ENCODE measurements at regions not wholly inside any gene's neighbourhood (a gene's known extent, or its start where the extent isn't known, plus 50 kb on each side); places are given as distances from the start of the nearest gene placed in this dataset.

DNA sequence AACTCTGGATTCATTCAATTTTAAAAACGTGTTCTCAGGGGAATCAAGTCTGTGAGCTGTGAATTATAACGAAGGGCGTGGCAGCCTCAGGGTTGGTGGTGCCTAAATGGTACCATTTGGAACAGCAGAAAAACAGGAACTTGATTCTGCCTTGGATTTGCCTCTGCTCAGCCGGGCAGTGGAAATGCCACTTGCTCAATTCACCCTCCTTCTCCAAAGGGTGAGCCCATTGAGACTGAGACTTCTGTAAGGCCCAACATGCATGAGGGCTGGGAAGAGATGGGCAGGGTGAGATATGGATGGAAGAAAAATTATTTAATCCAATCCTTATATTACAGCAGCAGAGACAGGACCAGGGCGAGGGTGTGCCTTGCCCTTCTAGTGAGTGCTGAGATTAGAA is 107.1 kb upstream of the HABP2 start:
- no peaks in the 10 kb centered on the region for H3K36me3 ChIP-seq (ENCODE audit: insufficient read depth, low read length)
- no peaks in the 10 kb centered on the region for H3F3A ChIP-seq (ENCODE audit: insufficient read depth, low read length, poor library complexity, severe bottlenecking)
- H3K9ac ChIP-seq (ENCODE audit: low read length), result no peak overlapping the region
- H3K79me2 ChIP-seq (replicated peaks; ENCODE audit: insufficient read depth, low read length), result no peaks in the 10 kb centered on the region
- H3K4me3 ChIP-seq (ENCODE audit: low read length), result no peak overlapping the region
- H3K9me3 ChIP-seq (ENCODE audit: low read length), result no peaks in the 10 kb centered on the region
- no peak for TF ChIP-seq MXI1 (conservative IDR thresholded peaks at IDR 0.05; ENCODE audit: poor library complexity, severe bottlenecking)
- no peak for TF ChIP-seq EZH2 (IDR thresholded peaks at IDR 0.05; ENCODE audit: borderline replicate concordance, insufficient read depth, low read length, poor library complexity, severe bottlenecking)
- TF ChIP-seq, protein P1, sequence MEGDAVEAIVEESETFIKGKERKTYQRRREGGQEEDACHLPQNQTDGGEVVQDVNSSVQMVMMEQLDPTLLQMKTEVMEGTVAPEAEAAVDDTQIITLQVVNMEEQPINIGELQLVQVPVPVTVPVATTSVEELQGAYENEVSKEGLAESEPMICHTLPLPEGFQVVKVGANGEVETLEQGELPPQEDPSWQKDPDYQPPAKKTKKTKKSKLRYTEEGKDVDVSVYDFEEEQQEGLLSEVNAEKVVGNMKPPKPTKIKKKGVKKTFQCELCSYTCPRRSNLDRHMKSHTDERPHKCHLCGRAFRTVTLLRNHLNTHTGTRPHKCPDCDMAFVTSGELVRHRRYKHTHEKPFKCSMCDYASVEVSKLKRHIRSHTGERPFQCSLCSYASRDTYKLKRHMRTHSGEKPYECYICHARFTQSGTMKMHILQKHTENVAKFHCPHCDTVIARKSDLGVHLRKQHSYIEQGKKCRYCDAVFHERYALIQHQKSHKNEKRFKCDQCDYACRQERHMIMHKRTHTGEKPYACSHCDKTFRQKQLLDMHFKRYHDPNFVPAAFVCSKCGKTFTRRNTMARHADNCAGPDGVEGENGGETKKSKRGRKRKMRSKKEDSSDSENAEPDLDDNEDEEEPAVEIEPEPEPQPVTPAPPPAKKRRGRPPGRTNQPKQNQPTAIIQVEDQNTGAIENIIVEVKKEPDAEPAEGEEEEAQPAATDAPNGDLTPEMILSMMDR (IDR thresholded peaks at IDR 0.05; ENCODE audit: poor library complexity, severe bottlenecking), result no peak
- TF ChIP-seq, protein P2, sequence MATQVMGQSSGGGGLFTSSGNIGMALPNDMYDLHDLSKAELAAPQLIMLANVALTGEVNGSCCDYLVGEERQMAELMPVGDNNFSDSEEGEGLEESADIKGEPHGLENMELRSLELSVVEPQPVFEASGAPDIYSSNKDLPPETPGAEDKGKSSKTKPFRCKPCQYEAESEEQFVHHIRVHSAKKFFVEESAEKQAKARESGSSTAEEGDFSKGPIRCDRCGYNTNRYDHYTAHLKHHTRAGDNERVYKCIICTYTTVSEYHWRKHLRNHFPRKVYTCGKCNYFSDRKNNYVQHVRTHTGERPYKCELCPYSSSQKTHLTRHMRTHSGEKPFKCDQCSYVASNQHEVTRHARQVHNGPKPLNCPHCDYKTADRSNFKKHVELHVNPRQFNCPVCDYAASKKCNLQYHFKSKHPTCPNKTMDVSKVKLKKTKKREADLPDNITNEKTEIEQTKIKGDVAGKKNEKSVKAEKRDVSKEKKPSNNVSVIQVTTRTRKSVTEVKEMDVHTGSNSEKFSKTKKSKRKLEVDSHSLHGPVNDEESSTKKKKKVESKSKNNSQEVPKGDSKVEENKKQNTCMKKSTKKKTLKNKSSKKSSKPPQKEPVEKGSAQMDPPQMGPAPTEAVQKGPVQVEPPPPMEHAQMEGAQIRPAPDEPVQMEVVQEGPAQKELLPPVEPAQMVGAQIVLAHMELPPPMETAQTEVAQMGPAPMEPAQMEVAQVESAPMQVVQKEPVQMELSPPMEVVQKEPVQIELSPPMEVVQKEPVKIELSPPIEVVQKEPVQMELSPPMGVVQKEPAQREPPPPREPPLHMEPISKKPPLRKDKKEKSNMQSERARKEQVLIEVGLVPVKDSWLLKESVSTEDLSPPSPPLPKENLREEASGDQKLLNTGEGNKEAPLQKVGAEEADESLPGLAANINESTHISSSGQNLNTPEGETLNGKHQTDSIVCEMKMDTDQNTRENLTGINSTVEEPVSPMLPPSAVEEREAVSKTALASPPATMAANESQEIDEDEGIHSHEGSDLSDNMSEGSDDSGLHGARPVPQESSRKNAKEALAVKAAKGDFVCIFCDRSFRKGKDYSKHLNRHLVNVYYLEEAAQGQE (IDR thresholded peaks at IDR 0.05; ENCODE audit: borderline replicate concordance), result no peak
- TF ChIP-seq RAD21 (conservative IDR thresholded peaks at IDR 0.05), result no peak
- no peak for TF ChIP-seq TAF1 (IDR thresholded peaks at IDR 0.05; ENCODE audit: low read depth)
- no peak for TF ChIP-seq EP300 (conservative IDR thresholded peaks at IDR 0.05; ENCODE audit: poor library complexity, severe bottlenecking)
- no peak for TF ChIP-seq SMC3 (conservative IDR thresholded peaks at IDR 0.05; ENCODE audit: poor library complexity)
- no peak for TF ChIP-seq POLR2AphosphoS5 (IDR thresholded peaks at IDR 0.05)
- H3K27ac ChIP-seq (ENCODE audit: low read length), result no peak overlapping the region
- no peaks in the 10 kb centered on the region for H4K20me1 ChIP-seq (ENCODE audit: insufficient read depth)
- H3K27me3 ChIP-seq (ENCODE audit: insufficient read depth, low read depth, low read length), result no peaks in the 10 kb centered on the region
- H3K4me2 ChIP-seq (ENCODE audit: low read length), result no peak overlapping the region
- no peak overlapping the region for H2AFZ ChIP-seq (ENCODE audit: low read depth, low read length)
- no peaks in the 10 kb centered on the region for H3K9me2 ChIP-seq (ENCODE audit: insufficient read depth, low read length)

DNA sequence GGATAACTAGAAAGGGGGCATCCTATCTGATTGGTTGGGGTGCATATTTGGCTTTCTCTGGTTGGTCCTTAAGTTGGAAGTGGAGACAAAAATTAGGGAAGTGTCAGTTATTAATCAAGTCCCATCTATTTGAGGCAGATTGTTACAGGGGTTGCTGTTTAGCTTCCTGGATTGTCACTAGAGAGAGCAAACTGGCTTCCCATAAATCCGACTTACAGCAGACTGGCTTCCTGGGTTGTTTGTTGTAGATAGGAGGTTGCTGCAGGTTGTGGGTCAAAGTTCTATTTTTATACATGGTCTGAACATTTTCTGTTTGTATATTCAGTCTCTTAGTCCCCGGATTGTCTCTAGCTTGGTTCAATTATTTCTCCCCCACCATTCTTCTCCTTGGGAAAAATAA is 106.1 kb upstream of the HABP2 start:
- no peak overlapping the region for H2AFZ ChIP-seq (ENCODE audit: low read depth, low read length)
- no peaks in the 10 kb centered on the region for H3F3A ChIP-seq (ENCODE audit: insufficient read depth, low read length, poor library complexity, severe bottlenecking)
- no peak for TF ChIP-seq SMC3 (conservative IDR thresholded peaks at IDR 0.05; ENCODE audit: poor library complexity)
- no peak for TF ChIP-seq EZH2 (IDR thresholded peaks at IDR 0.05; ENCODE audit: borderline replicate concordance, insufficient read depth, low read length, poor library complexity, severe bottlenecking)
- no peak for TF ChIP-seq MXI1 (conservative IDR thresholded peaks at IDR 0.05; ENCODE audit: poor library complexity, severe bottlenecking)
- TF ChIP-seq, protein P1 (IDR thresholded peaks at IDR 0.05; ENCODE audit: poor library complexity, severe bottlenecking), result no peak
- TF ChIP-seq RAD21 (conservative IDR thresholded peaks at IDR 0.05), result no peak
- no peak for TF ChIP-seq POLR2AphosphoS5 (IDR thresholded peaks at IDR 0.05)
- TF ChIP-seq EP300 (conservative IDR thresholded peaks at IDR 0.05; ENCODE audit: poor library complexity, severe bottlenecking), result no peak
- TF ChIP-seq, protein P2 (IDR thresholded peaks at IDR 0.05; ENCODE audit: borderline replicate concordance), result no peak
- TF ChIP-seq TAF1 (IDR thresholded peaks at IDR 0.05; ENCODE audit: low read depth), result no peak
- H3K36me3 ChIP-seq (ENCODE audit: insufficient read depth, low read length), result no peaks in the 10 kb centered on the region
- no peaks in the 10 kb centered on the region for H4K20me1 ChIP-seq (ENCODE audit: insufficient read depth)
- H3K4me2 ChIP-seq (ENCODE audit: low read length), result no peak overlapping the region
- H3K4me3 ChIP-seq (ENCODE audit: low read length), result no peak overlapping the region
- no peaks in the 10 kb centered on the region for H3K9me3 ChIP-seq (ENCODE audit: low read length)
- H3K27ac ChIP-seq (ENCODE audit: low read length), result no peak overlapping the region
- H3K79me2 ChIP-seq (replicated peaks; ENCODE audit: insufficient read depth, low read length), result no peaks in the 10 kb centered on the region
- H3K27me3 ChIP-seq (ENCODE audit: insufficient read depth, low read depth, low read length), result no peaks in the 10 kb centered on the region
- H3K9me2 ChIP-seq (ENCODE audit: insufficient read depth, low read length), result no peaks in the 10 kb centered on the region
- H3K9ac ChIP-seq (ENCODE audit: low read length), result no peak overlapping the region
